K562 (cell line): ENCODE measurements at regions not wholly inside any gene's neighbourhood (a gene's known extent, or its start where the extent isn't known, plus 50 kb on each side); places are given as distances from the start of the nearest gene placed in this dataset.

Experiments
- E2F8 ChIP-seq: fragments of 450-650 bp; IDR thresholded peaks from 2 replicates; pipeline ENCODE4 v1.7.1; 2018; ENCODE audit warnings: mild to moderate bottlenecking, low read depth; ENCODE audit not compliant: partially characterized antibody
- ETV1 ChIP-seq: fragments of 450-650 bp; conservative IDR thresholded peaks from 2 replicates; pipeline ENCODE4 v1.6.1; 2016; ENCODE audit warnings: missing genetic modification characterization, control low read depth, low read depth, missing compliant biosample characterization
- KAT8 ChIP-seq: fragments of 450-650 bp; IDR thresholded peaks from 2 replicates; pipeline ENCODE4 v1.6.1; 2016; ENCODE audit warnings: low read depth, mild to moderate bottlenecking
- NRF1 ChIP-seq, 2 experiments: fragments of 450-650 bp; IDR thresholded peaks in 1 of 2; conservative IDR thresholded peaks in 1 of 2; 2 replicates each; pipeline ENCODE4 v1.6.1; 2014; ENCODE audit warnings: mild to moderate bottlenecking in 2 of 2
- SMC3 ChIP-seq: conservative IDR thresholded peaks from 2 replicates; pipeline ENCODE4 v1.6.1; 2011; ENCODE audit warnings: low read depth, low read length, improper control_type of control experiment; ENCODE audit not compliant: insufficient read depth
- SRF ChIP-seq, 2 experiments: fragments of 250-450, 450-650 bp in 1 of 2; sonication (Bioruptor Pico) in 1 of 2; sonication (generic) in 1 of 2; formaldehyde crosslinking; IDR thresholded peaks; 2 replicates each; pipeline versions ENCODE4 v1.5.0 to v1.5.1; 2020 to 2022; ENCODE audit warnings: mild to moderate bottlenecking in 1 of 2, missing genetic modification reagents in 1 of 2
- ZBTB1 ChIP-seq: sonication (generic); formaldehyde crosslinking; IDR thresholded peaks from 2 replicates; pipeline ENCODE4 v1.8.1; 2023; ENCODE audit warnings: missing genetic modification reagents, low read depth, mild to moderate bottlenecking, borderline replicate concordance
- ZNF224 ChIP-seq: sonication (generic); formaldehyde crosslinking; IDR thresholded peaks from 2 replicates; pipeline ENCODE4 v1.8.0; 2022; ENCODE audit warnings: mild to moderate bottlenecking, missing genetic modification reagents
- ZNF354B ChIP-seq: fragments of 250-450 bp; sonication (Bioruptor Pico); IDR thresholded peaks from 2 replicates; pipeline ENCODE4 v1.4.0; 2020
- ZNF395 ChIP-seq: fragments of 200-800 bp; sonication (Bioruptor generic); IDR thresholded peaks from 2 replicates; pipeline ENCODE4 v1.6.1; 2017; ENCODE audit warnings: missing genetic modification characterization, missing compliant biosample characterization

- TF ChIP-seq E2F8 (no peak), NRF1 (conservative IDR thresholded peaks at IDR 0.05 in 1 of 2, IDR thresholded peaks at IDR 0.05 in 1 of 2) (no peak), ZNF354B (CRISPR knock-in tag) (no peak), KAT8 (no peak), ZNF224 (no peak), ETV1 (tag) (no peak), ZBTB1 (no peak), SRF (CRISPR knock-in tag; IDR thresholded peaks at IDR 0.05) (no peak), SMC3 (no peak), ZNF395 (CRISPR knock-in tag) (no peak)
Observed at GRCh38 chr6:9178071-9178470, 742.7 kb upstream of the SLC35B3 start (continued).
